ENCODE measurements at regions not wholly inside any gene's neighbourhood (a gene's known extent, or its start where the extent isn't known, plus 50 kb on each side); places are given as distances from the start of the nearest gene placed in this dataset.

DNA sequence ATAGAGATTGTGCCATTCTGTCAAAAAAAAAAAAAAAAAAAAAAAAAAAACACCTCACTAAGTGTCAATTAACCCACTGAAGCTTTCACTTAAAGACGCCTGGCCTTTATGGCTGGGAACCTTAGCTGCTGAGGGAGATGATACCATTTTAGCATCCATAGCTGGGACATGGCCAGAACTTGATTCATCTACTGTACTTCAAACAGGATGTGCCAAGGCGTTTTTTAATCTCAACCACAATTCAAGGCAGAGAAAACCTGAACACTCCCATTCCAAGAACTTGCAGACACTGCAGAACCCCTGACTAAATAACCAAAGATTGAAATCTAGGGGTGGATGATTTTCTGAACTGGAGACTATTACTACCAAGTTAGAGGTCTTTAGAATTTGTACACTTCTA is 996.6 kb downstream of the SORCS1 start:
- H3K4me2 ChIP-seq, result no peak overlapping the region
- H3K36me3 ChIP-seq (ENCODE audit: insufficient read depth), result no peaks in the 10 kb centered on the region
- H3F3A ChIP-seq (replicated peaks; ENCODE audit: low read depth), result no peaks in the 10 kb centered on the region
- H3K4me3 ChIP-seq, result no peak overlapping the region
- H3K4me1 ChIP-seq (ENCODE audit: insufficient read depth), result no peaks in the 10 kb centered on the region
- no peaks in the 10 kb centered on the region for H3K27me3 Mint-ChIP-seq (ENCODE audit: insufficient read depth, low read depth, poor library complexity)
- no peak overlapping the region for H3K27ac Mint-ChIP-seq
- no peak overlapping the region for H2AFZ ChIP-seq
- no peaks in the 10 kb centered on the region for H3K36me3 Mint-ChIP-seq (ENCODE audit: low read depth)
- no peaks in the 10 kb centered on the region for H3K9me2 ChIP-seq (ENCODE audit: insufficient read depth)
- no peaks in the 10 kb centered on the region for H3K27me3 ChIP-seq (ENCODE audit: insufficient read depth)
- no peak for ATAC-seq
- TF ChIP-seq EZH2 (IDR thresholded peaks at IDR 0.05; ENCODE audit: low read depth, unreplicated experiment), result no peak
- TF ChIP-seq ZNF331 (CRISPR knock-in tag; IDR thresholded peaks at IDR 0.05; ENCODE audit: low read depth), result no peak
- TF ChIP-seq, protein P1, sequence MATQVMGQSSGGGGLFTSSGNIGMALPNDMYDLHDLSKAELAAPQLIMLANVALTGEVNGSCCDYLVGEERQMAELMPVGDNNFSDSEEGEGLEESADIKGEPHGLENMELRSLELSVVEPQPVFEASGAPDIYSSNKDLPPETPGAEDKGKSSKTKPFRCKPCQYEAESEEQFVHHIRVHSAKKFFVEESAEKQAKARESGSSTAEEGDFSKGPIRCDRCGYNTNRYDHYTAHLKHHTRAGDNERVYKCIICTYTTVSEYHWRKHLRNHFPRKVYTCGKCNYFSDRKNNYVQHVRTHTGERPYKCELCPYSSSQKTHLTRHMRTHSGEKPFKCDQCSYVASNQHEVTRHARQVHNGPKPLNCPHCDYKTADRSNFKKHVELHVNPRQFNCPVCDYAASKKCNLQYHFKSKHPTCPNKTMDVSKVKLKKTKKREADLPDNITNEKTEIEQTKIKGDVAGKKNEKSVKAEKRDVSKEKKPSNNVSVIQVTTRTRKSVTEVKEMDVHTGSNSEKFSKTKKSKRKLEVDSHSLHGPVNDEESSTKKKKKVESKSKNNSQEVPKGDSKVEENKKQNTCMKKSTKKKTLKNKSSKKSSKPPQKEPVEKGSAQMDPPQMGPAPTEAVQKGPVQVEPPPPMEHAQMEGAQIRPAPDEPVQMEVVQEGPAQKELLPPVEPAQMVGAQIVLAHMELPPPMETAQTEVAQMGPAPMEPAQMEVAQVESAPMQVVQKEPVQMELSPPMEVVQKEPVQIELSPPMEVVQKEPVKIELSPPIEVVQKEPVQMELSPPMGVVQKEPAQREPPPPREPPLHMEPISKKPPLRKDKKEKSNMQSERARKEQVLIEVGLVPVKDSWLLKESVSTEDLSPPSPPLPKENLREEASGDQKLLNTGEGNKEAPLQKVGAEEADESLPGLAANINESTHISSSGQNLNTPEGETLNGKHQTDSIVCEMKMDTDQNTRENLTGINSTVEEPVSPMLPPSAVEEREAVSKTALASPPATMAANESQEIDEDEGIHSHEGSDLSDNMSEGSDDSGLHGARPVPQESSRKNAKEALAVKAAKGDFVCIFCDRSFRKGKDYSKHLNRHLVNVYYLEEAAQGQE (IDR thresholded peaks at IDR 0.05; ENCODE audit: unreplicated experiment), result no peak
- no peak for TF ChIP-seq POLR2AphosphoS5 (IDR thresholded peaks at IDR 0.05; ENCODE audit: low read depth)
- no peak for TF ChIP-seq EZH2phosphoT487 (IDR thresholded peaks at IDR 0.05; ENCODE audit: unreplicated experiment)
- TF ChIP-seq CTCF (conservative IDR thresholded peaks at IDR 0.05; ENCODE audit: low read depth in 2 of 2), result no peak
- no peak for TF ChIP-seq CREB1 (CRISPR knock-in tag; IDR thresholded peaks at IDR 0.05; ENCODE audit: low read depth)
- TF ChIP-seq ZNF114 (CRISPR knock-in tag; IDR thresholded peaks at IDR 0.05), result no peak
- no peak for TF ChIP-seq STAT1 (IDR thresholded peaks at IDR 0.05; ENCODE audit: unreplicated experiment)
- TF ChIP-seq NANOG (IDR thresholded peaks at IDR 0.05; ENCODE audit: borderline replicate concordance), result no peak
- no peak for TF ChIP-seq JUNB (IDR thresholded peaks at IDR 0.05; ENCODE audit: unreplicated experiment)
- TF ChIP-seq, protein P2, sequence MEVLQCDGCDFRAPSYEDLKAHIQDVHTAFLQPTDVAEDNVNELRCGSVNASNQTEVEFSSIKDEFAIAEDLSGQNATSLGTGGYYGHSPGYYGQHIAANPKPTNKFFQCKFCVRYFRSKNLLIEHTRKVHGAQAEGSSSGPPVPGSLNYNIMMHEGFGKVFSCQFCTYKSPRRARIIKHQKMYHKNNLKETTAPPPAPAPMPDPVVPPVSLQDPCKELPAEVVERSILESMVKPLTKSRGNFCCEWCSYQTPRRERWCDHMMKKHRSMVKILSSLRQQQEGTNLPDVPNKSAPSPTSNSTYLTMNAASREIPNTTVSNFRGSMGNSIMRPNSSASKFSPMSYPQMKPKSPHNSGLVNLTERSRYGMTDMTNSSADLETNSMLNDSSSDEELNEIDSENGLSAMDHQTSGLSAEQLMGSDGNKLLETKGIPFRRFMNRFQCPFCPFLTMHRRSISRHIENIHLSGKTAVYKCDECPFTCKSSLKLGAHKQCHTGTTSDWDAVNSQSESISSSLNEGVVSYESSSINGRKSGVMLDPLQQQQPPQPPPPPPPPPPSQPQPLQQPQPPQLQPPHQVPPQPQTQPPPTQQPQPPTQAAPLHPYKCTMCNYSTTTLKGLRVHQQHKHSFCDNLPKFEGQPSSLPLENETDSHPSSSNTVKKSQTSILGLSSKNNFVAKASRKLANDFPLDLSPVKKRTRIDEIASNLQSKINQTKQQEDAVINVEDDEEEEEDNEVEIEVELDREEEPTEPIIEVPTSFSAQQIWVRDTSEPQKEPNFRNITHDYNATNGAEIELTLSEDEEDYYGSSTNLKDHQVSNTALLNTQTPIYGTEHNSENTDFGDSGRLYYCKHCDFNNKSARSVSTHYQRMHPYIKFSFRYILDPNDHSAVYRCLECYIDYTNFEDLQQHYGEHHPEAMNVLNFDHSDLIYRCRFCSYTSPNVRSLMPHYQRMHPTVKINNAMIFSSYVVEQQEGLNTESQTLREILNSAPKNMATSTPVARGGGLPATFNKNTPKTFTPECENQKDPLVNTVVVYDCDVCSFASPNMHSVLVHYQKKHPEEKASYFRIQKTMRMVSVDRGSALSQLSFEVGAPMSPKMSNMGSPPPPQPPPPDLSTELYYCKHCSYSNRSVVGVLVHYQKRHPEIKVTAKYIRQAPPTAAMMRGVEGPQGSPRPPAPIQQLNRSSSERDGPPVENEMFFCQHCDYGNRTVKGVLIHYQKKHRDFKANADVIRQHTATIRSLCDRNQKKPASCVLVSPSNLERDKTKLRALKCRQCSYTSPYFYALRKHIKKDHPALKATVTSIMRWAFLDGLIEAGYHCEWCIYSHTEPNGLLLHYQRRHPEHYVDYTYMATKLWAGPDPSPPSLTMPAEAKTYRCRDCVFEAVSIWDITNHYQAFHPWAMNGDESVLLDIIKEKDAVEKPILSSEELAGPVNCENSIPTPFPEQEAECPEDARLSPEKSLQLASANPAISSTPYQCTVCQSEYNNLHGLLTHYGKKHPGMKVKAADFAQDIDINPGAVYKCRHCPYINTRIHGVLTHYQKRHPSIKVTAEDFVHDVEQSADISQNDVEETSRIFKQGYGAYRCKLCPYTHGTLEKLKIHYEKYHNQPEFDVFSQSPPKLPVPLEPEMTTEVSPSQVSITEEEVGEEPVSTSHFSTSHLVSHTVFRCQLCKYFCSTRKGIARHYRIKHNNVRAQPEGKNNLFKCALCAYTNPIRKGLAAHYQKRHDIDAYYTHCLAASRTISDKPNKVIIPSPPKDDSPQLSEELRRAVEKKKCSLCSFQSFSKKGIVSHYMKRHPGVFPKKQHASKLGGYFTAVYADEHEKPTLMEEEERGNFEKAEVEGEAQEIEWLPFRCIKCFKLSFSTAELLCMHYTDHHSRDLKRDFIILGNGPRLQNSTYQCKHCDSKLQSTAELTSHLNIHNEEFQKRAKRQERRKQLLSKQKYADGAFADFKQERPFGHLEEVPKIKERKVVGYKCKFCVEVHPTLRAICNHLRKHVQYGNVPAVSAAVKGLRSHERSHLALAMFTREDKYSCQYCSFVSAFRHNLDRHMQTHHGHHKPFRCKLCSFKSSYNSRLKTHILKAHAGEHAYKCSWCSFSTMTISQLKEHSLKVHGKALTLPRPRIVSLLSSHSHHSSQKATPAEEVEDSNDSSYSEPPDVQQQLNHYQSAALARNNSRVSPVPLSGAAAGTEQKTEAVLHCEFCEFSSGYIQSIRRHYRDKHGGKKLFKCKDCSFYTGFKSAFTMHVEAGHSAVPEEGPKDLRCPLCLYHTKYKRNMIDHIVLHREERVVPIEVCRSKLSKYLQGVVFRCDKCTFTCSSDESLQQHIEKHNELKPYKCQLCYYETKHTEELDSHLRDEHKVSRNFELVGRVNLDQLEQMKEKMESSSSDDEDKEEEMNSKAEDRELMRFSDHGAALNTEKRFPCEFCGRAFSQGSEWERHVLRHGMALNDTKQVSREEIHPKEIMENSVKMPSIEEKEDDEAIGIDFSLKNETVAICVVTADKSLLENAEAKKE (CRISPR knock-in tag; IDR thresholded peaks at IDR 0.05), result no peak
- TF ChIP-seq, protein P3, sequence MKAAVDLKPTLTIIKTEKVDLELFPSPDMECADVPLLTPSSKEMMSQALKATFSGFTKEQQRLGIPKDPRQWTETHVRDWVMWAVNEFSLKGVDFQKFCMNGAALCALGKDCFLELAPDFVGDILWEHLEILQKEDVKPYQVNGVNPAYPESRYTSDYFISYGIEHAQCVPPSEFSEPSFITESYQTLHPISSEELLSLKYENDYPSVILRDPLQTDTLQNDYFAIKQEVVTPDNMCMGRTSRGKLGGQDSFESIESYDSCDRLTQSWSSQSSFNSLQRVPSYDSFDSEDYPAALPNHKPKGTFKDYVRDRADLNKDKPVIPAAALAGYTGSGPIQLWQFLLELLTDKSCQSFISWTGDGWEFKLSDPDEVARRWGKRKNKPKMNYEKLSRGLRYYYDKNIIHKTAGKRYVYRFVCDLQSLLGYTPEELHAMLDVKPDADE (IDR thresholded peaks at IDR 0.05), result no peak
- no peak for DNase-seq (ENCODE audit: low spot score)
- no peak overlapping the region for H3K27ac ChIP-seq (ENCODE audit: low read depth)
- H3K9me3 Mint-ChIP-seq, result no peaks in the 10 kb centered on the region; the same call in 2 of the 3 replicates
- no peaks in the 10 kb centered on the region for H3K4me1 Mint-ChIP-seq
- H3K79me2 ChIP-seq (replicated peaks; ENCODE audit: insufficient read depth), result no peaks in the 10 kb centered on the region
- H4K20me1 ChIP-seq (replicated peaks; ENCODE audit: insufficient read depth), result no peaks in the 10 kb centered on the region
- H3K4me3 Mint-ChIP-seq, result no peak overlapping the region

All from GM23338 (cell line).